OCI-LY7 (cell line): ENCODE measurements at regions not wholly inside any gene's neighbourhood (a gene's known extent, or its start where the extent isn't known, plus 50 kb on each side); places are given as distances from the start of the nearest gene placed in this dataset.

Experiments used
- CTCF ChIP-seq: fragments of 200-600 bp; sonication (generic); conservative IDR thresholded peaks from 2 replicates; pipeline ENCODE4 v1.5.1; 2014; ENCODE audit warnings: mild to moderate bottlenecking, antibody characterized with exemption, low read length, moderate library complexity, mixed read lengths
- EZH2phosphoT487 ChIP-seq: fragments of 200-600 bp; sonication (generic); IDR thresholded peaks from 2 replicates; pipeline ENCODE4 v1.6.1; 2018; ENCODE audit warnings: low read depth, borderline replicate concordance, mild to moderate bottlenecking, mixed run types, antibody characterized with exemption, low read length, moderate library complexity, mixed read lengths

GRCh38 chr16:9458816-9459215 is 367.4 kb downstream of the HAPSTR1 start:
- TF ChIP-seq CTCF (no peak), EZH2phosphoT487 (no peak)
